ENCODE measurements at regions not wholly inside any gene's neighbourhood (a gene's known extent, or its start where the extent isn't known, plus 50 kb on each side); places are given as distances from the start of the nearest gene placed in this dataset.
"Not testable (repeated sequence)": the region's sequence is repeated elsewhere in the genome, so short reads cannot be mapped to it uniquely, and the experiment has no call there.

GRCh38 chr21:17688912-17689874, 76.5 kb upstream of the BTG3 start:
- no peak for DNase-seq (ENCODE audit: missing footprints)
- ATAC-seq, result no peak
- intact Hi-C loops (cut with DNase I), result no loop called here

- ATAC-seq, result no peak
- intact Hi-C loops (cut with DNase I), result loop anchor here (5.0 kb wide), 1 partner anchor 244 kb away; no protein-coding TSS in a partner anchor
- DNase-seq (ENCODE audit: missing footprints), result no peak
Observed at GRCh38 chr21:17682924-17683323, 70.2 kb upstream of the BTG3 start.

- DNase-seq (ENCODE audit: missing footprints) (no peak), ATAC-seq (peak; percentile 65)
- intact Hi-C loops (cut with DNase I), result loop anchor here (1.0 kb wide), 1 partner anchor 224 kb away; no protein-coding TSS in a partner anchor
Observed at GRCh38 chr21:17679002-17679600, 66.4 kb upstream of the BTG3 start.

GRCh38 chr21:17676930-17677329, 64.2 kb upstream of the BTG3 start:
- DNase-seq (ENCODE audit: missing footprints); intact Hi-C loops (cut with DNase I); ATAC-seq: not testable (repeated sequence)

- intact Hi-C loops (cut with DNase I), result no loop called here
- ATAC-seq (no peak), DNase-seq (ENCODE audit: missing footprints) (no peak)
Observed at GRCh38 chr21:17674106-17674505, 61.4 kb upstream of the BTG3 start.

GRCh38 chr21:17673261-17674020, 60.7 kb upstream of the BTG3 start:
- ATAC-seq (no peak), DNase-seq (ENCODE audit: missing footprints) (no peak)
- intact Hi-C loops (cut with DNase I), result no loop called here

GRCh38 chr21:17671733-17672132, 59.0 kb upstream of the BTG3 start:
- intact Hi-C loops (cut with DNase I), result no loop called here
- ATAC-seq (no peak), DNase-seq (ENCODE audit: missing footprints) (no peak)

GRCh38 chr21:17668479-17669140, 55.9 kb upstream of the BTG3 start:
- DNase-seq (ENCODE audit: missing footprints) (no peak), ATAC-seq (no peak)
- intact Hi-C loops (cut with DNase I), result no loop called here

- intact Hi-C loops (cut with DNase I), result no loop called here
- no peak for ATAC-seq
- no peak for DNase-seq (ENCODE audit: missing footprints)
Observed at GRCh38 chr21:17667256-17667655, 54.6 kb upstream of the BTG3 start.

All from Right ventricle myocardium inferior (tissue), 1 donor.